SK-N-SH (cell line): ENCODE measurements at regions not wholly inside any gene's neighbourhood (a gene's known extent, or its start where the extent isn't known, plus 50 kb on each side); places are given as distances from the start of the nearest gene placed in this dataset.

ENCODE experiments used
- CTCF ChIA-PET: fragments of 300-600, 350-600 bp; formaldehyde crosslinking; extraction: SDS; loops from one replicate; lab custom pipeline; 2021; lab: Yijun Ruan, JAX
- POLR2A ChIA-PET: fragments of 350-600 bp; sonication (Branson Sonifier 250); formaldehyde crosslinking; extraction: SDS; loops from one replicate; lab custom pipeline; 2020; ENCODE audit warnings: antibody characterized with exemption, inconsistent platforms; lab: Yijun Ruan, JAX
- DNase-seq: peaks from one replicate; pipeline ENCODE4 v3.0.0; 2012
- H2AFZ ChIP-seq: fragments of 200-600 bp; sonication (generic); 2 replicates; pipeline ENCODE4 v1.8.1; 2016; ENCODE audit warnings: antibody characterized with exemption, mild to moderate bottlenecking, low read depth
- H3F3A ChIP-seq: fragments of 200-600 bp; sonication (generic); replicated peaks from 2 replicates; pipeline ENCODE3; 2016; ENCODE audit warnings: antibody characterized with exemption, mild to moderate bottlenecking; ENCODE audit not compliant: insufficient read depth
- H3K27ac ChIP-seq, 2 experiments: fragments of 200-500 bp in 1 of 2; fragments of 200-600 bp in 1 of 2; sonication (Bioruptor generic) in 1 of 2; sonication (generic), shearing (Covaris generic) in 1 of 2; 2 replicates each; pipeline versions ENCODE4 v1.5.1 to v1.6.1; 2014 to 2016; ENCODE audit warnings: low read depth in 2 of 2, inconsistent platforms in 1 of 2, low read length in 1 of 2, mild to moderate bottlenecking in 1 of 2, mixed read lengths in 1 of 2
- H3K27me3 ChIP-seq: fragments of 200-600 bp; sonication (generic), shearing (Covaris generic); 2 replicates; pipeline ENCODE4 v1.6.1; 2016; ENCODE audit warnings: mixed run types; ENCODE audit not compliant: insufficient read depth
- H3K36me3 ChIP-seq, 2 experiments: fragments of 200-500 bp in 1 of 2; fragments of 200-600 bp in 1 of 2; sonication (Bioruptor generic) in 1 of 2; sonication (generic) in 1 of 2; replicated peaks in 1 of 2; 2 replicates each; pipeline versions ENCODE3 to v1.5.1; 2014 to 2016; ENCODE audit warnings: low read length in 1 of 2, mild to moderate bottlenecking in 1 of 2; ENCODE audit not compliant: insufficient read depth in 2 of 2, control insufficient read depth in 1 of 2
- H3K4me1 ChIP-seq, 2 experiments: fragments of 200-500 bp in 1 of 2; fragments of 200-600 bp in 1 of 2; sonication (Bioruptor generic) in 1 of 2; sonication (generic), shearing (Covaris generic) in 1 of 2; 2 replicates each; pipeline versions ENCODE4 v1.5.1 to v1.6.1; 2014 to 2016; ENCODE audit warnings: low read depth in 1 of 2, low read length in 1 of 2, mixed run types in 1 of 2; ENCODE audit not compliant: insufficient read depth in 2 of 2, control insufficient read depth in 1 of 2
- H3K4me2 ChIP-seq: fragments of 200-600 bp; sonication (generic), shearing (Covaris generic); 2 replicates; pipeline ENCODE4 v1.6.1; 2017; ENCODE audit warnings: mixed run types
- H3K4me3 ChIP-seq, 2 experiments: fragments of 200-500 bp in 1 of 2; fragments of 200-600 bp in 1 of 2; sonication (Bioruptor generic) in 1 of 2; sonication (generic), shearing (Covaris generic) in 1 of 2; 2 replicates each; pipeline versions ENCODE4 v1.5.1 to v1.8.1; 2014 to 2016; ENCODE audit warnings: low read depth in 2 of 2, inconsistent platforms in 1 of 2, low read length in 1 of 2, mild to moderate bottlenecking in 1 of 2, mixed read lengths in 1 of 2, moderate library complexity in 1 of 2
- H3K79me2 ChIP-seq: fragments of 200-600 bp; sonication (generic); 2 replicates; pipeline ENCODE4 v1.8.1; 2017; ENCODE audit warnings: mild to moderate bottlenecking; ENCODE audit not compliant: insufficient read depth
- H3K9ac ChIP-seq: fragments of 200-600 bp; sonication (generic); 2 replicates; pipeline ENCODE4 v1.6.1; 2017; ENCODE audit warnings: mixed run types
- H3K9me2 ChIP-seq: fragments of 200-600 bp; sonication (generic); 2 replicates; pipeline ENCODE4 v1.6.1; 2017; ENCODE audit warnings: mixed run types
- H3K9me3 ChIP-seq: fragments of 200-600 bp; sonication (generic); 2 replicates; pipeline ENCODE4 v1.6.1; 2017; ENCODE audit warnings: mixed run types, mild to moderate bottlenecking, moderate library complexity
- H4K20me1 ChIP-seq: fragments of 200-600 bp; sonication (generic); 2 replicates; pipeline ENCODE4 v1.6.1; 2017; ENCODE audit warnings: mild to moderate bottlenecking, mixed run types; ENCODE audit not compliant: insufficient read depth
- ELF1 ChIP-seq: IDR thresholded peaks from 2 replicates; pipeline ENCODE4 v1.4.0; 2012
- EZH2phosphoT487 ChIP-seq: fragments of 200-600 bp; sonication (generic); IDR thresholded peaks from 2 replicates; pipeline ENCODE4 v1.6.1; 2017; ENCODE audit warnings: low read depth, mixed run types, mild to moderate bottlenecking, antibody characterized with exemption, moderate library complexity, borderline replicate concordance
- FOXJ3 ChIP-seq: sonication (generic); formaldehyde crosslinking; IDR thresholded peaks from 2 replicates; pipeline ENCODE4 v1.5.1; 2020; ENCODE audit warnings: mild to moderate bottlenecking, missing genetic modification reagents
- GABPA ChIP-seq: IDR thresholded peaks from 2 replicates; pipeline ENCODE4 v1.4.0; 2012; ENCODE audit warnings: low read depth, mild to moderate bottlenecking
- JUND ChIP-seq: IDR thresholded peaks from 2 replicates; pipeline ENCODE4 v1.4.0; 2012
- MEF2A ChIP-seq: IDR thresholded peaks from 2 replicates; pipeline ENCODE4 v1.4.0; 2012; ENCODE audit warnings: low read depth, borderline replicate concordance
- PBX3 ChIP-seq: IDR thresholded peaks from 2 replicates; pipeline ENCODE4; 2012
- RAD21 ChIP-seq: IDR thresholded peaks from 2 replicates; pipeline ENCODE4 v1.6.1; 2012; ENCODE audit warnings: mild to moderate bottlenecking, low read length
- RCOR1 ChIP-seq: fragments of 150-350 bp; IDR thresholded peaks from 2 replicates; pipeline ENCODE4 v1.6.1; 2017; ENCODE audit warnings: antibody characterized with exemption, low read length
- REST ChIP-seq: IDR thresholded peaks from 2 replicates; pipeline ENCODE4 v1.6.1; 2012; ENCODE audit warnings: mild to moderate bottlenecking, low read depth, low read length, moderate library complexity
- RXRA ChIP-seq: IDR thresholded peaks from 2 replicates; pipeline ENCODE4 v1.4.0; 2012; ENCODE audit warnings: low read depth, mild to moderate bottlenecking, borderline replicate concordance
- SIN3A ChIP-seq: IDR thresholded peaks from 2 replicates; pipeline ENCODE4 v1.6.1; 2012; ENCODE audit warnings: low read depth, mild to moderate bottlenecking, low read length, moderate library complexity, borderline replicate concordance
- SMC3 ChIP-seq: IDR thresholded peaks from 2 replicates; pipeline ENCODE4 v1.6.1; 2012; ENCODE audit warnings: low read depth, low read length, improper control_type of control experiment
- TAF1 ChIP-seq: IDR thresholded peaks from 2 replicates; pipeline ENCODE4 v1.6.1; 2012; ENCODE audit warnings: low read depth, mild to moderate bottlenecking, low read length, moderate library complexity, borderline replicate concordance
- USF2 ChIP-seq: fragments of 150-350 bp; IDR thresholded peaks from 2 replicates; pipeline ENCODE4 v1.6.1; 2017; ENCODE audit warnings: antibody characterized with exemption, low read length, low read depth, borderline replicate concordance
- YY1 ChIP-seq: IDR thresholded peaks from 2 replicates; pipeline ENCODE4 v1.4.0; 2012; ENCODE audit warnings: low read depth, mild to moderate bottlenecking
- WGBS: methylation state at CpG from one replicate; pipeline ENCODE4 v1.1.6; 2017; ENCODE audit warnings: low lambda C conversion rate; 5-methylcytosine and 5-hydroxymethylcytosine counted together

DNA sequence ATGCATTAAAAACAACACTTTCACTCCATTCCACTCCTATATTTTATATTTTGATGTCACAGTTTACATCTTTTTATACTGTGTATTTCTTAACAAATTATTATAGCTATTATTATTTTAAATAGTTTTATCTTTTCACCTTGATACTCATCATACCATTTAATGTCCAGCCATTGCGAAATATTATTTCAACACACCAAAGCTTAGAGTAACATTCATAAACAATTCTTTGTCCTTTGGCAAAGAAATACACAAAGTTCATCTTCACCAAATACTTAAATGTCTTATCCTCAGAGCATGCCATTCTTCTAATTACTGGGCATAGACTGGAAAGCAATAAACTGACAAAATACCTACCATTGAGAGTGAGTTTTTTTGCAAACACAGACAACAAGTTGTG, 1963.4 kb upstream of the FLRT2 start:
- CTCF ChIA-PET, result interaction anchor here (0.7 kb wide), 1 partner anchor 407 kb away, joined by 3 read pairs; no protein-coding TSS in a partner anchor
- POLR2A ChIA-PET, result no interaction called here
- TF ChIP-seq YY1 (no peak), RCOR1 (no peak), RAD21 (no peak), TAF1 (no peak), ELF1 (no peak), EZH2phosphoT487 (no peak), FOXJ3 (CRISPR knock-in tag) (no peak), RXRA (no peak), GABPA (no peak), USF2 (no peak), PBX3 (no peak), REST (no peak), SIN3A (no peak)
- Histone ChIP-seq H3K9me2 (no peaks in the 10 kb centered on the region), H3K27me3 (no peaks in the 10 kb centered on the region), H4K20me1 (no peaks in the 10 kb centered on the region), H3F3A (no peaks in the 10 kb centered on the region), H3K36me3 (no peaks in the 10 kb centered on the region), H3K9me3 (no peaks in the 10 kb centered on the region), H3K4me3 (no peak overlapping the region), H3K9ac (no peak overlapping the region), H3K27ac (no peak overlapping the region), H3K4me1 (no peaks in the 10 kb centered on the region), H3K4me2 (no peak overlapping the region), H2AFZ (no peak overlapping the region), H3K79me2 (no peaks in the 10 kb centered on the region)
- DNase-seq, result no peak
- WGBS, result 27% methylated on average over 1 of the region's 1 CpG

DNA sequence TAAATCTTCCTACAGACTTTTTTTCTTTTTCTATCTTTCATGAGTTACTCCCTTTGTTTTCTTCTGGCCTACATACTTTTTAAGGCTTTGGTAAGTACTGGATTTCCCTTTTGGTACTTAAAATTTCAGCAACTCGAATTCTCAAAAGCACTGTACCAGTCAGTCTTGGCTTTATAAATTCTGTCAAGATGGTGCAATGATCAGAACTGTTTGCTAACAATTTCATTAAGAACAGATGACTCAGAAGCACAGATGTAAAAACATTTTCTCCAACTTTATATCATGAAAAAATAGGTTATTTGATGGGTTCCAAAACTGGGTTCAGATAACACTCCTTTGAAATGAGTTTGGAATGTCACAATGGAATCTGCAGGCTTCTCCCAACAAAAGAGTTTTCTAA, 1961.8 kb upstream of the FLRT2 start:
- Histone ChIP-seq H3K9me3 (no peaks in the 10 kb centered on the region), H3F3A (no peaks in the 10 kb centered on the region), H4K20me1 (no peaks in the 10 kb centered on the region), H3K4me1 (no peaks in the 10 kb centered on the region), H3K4me3 (no peak overlapping the region), H3K36me3 (no peaks in the 10 kb centered on the region), H3K9me2 (no peaks in the 10 kb centered on the region), H2AFZ (no peak overlapping the region), H3K27ac (no peak overlapping the region), H3K79me2 (no peaks in the 10 kb centered on the region), H3K27me3 (no peaks in the 10 kb centered on the region), H3K4me2 (no peak overlapping the region), H3K9ac (no peak overlapping the region)
- DNase-seq, result no peak
- CTCF ChIA-PET, result no interaction called here
- 5% methylated on average over 1 of the region's 1 CpG for WGBS
- TF ChIP-seq RCOR1, result no peak
- TF ChIP-seq SMC3, result no peak
- TF ChIP-seq MEF2A, result no peak
- TF ChIP-seq JUND, result no peak
- POLR2A ChIA-PET, result no interaction called here
